ENCODE measurements at regions not wholly inside any gene's neighbourhood (a gene's known extent, or its start where the extent isn't known, plus 50 kb on each side); places are given as distances from the start of the nearest gene placed in this dataset.

DNA sequence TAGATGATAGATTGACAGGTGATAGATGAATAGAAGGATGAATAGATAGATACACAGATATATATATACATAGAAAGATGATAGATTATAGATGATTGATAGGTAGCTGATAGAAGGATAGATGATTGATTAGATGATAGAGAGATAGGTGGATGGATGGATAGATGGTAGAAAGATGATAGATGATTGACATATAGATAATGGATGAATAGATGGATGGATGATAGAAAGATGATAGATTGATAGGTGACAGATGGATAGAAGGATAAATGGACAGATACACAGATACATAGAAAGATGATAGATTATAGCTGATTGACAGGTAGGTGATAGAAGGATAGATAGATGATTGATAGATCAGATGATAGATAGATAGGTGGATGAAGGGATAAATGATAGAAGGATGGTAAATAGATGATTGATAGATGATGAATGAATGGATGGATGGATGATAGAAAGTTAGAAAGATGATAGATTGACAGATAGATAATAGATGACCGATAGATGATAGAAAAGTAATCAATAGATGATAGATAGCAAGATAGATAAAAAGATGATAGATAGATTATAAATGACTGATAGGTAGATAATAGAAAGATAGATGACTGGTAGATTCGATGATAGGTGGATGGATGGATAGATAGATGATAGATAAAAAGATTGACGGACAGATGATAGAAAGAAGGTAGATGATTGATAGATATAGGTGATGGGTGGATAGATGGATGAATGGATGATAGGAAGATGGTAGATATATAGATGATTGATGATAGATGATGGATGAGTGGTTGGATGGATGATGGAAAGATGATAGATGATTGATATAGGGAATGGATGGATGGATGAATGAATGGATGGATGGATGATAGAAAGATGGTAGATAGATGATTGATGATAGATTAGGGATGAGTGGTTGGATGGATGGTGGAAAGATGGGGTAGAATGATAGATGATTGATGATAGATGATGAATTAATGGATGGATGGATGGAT is 80.4 kb downstream of the MICALL2 start:
- DNase-seq (ENCODE audit: low spot score): no peak

DNA sequence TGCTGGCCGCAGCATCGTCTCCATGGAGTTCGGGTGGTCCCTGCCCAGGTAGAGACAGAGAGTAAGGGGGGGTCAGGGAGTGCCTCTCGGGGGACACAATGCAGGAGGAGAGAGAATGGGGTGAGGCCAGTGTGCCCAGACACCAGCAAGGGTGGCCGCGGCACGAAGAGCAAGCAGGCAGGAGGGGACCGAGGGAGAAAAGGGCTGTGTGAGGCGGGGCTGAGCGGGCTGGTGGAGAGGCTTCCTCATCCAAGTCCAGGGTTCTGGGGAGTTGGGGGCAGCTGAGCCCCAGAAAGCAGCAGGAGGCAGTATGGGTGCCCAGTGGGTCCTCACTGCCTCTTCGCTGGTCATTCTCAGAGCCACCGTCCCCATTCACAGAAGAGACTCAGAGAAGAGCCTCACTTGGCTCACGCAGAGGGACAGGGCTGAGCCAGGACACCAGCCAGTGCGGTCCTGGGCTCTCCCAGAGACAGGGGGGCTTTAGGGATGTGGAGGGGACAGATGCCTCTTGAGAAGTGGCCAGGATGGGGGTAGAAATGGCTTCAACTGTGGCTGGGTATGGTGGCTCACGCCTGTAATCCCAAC is 78.9 kb downstream of the MICALL2 start:
- no peak for DNase-seq (ENCODE audit: low spot score)

DNA sequence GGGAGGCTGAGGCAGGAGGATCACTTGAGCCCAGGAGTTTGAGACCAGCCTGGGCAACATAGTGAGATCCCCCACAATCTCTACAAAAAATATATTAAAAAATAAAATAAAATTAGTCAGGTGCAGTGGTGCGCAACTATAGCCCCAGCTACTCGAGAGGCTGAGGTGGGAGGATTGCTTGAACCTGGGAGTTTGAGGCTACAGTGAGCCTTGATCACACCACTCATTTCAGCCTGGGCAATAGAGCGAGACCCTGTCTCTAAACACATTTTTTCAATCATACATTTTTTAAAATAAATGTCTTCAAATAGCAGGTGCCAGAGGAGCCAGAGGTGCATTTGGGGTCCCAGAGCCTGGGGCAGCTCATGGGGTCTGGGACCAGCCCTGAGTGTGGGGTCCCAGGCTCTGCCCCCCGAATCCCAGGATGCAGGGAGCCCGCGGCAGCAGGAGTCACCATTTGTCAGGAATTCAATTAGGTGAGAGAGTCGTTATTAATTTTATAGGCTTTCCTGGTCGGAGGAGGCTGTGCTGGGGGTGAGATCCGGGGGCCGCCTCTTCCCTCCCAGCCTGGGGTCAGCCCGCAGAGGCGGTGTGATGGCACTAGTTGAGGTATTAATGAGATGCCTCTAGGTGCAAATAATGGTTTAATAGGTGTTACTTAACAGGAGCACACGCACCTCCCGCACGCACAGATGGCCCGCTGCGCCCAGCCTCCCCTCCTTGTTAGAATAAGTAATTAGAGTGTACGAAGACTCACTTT is 78.3 kb downstream of the MICALL2 start:
- DNase-seq (ENCODE audit: low spot score): no peak

DNA sequence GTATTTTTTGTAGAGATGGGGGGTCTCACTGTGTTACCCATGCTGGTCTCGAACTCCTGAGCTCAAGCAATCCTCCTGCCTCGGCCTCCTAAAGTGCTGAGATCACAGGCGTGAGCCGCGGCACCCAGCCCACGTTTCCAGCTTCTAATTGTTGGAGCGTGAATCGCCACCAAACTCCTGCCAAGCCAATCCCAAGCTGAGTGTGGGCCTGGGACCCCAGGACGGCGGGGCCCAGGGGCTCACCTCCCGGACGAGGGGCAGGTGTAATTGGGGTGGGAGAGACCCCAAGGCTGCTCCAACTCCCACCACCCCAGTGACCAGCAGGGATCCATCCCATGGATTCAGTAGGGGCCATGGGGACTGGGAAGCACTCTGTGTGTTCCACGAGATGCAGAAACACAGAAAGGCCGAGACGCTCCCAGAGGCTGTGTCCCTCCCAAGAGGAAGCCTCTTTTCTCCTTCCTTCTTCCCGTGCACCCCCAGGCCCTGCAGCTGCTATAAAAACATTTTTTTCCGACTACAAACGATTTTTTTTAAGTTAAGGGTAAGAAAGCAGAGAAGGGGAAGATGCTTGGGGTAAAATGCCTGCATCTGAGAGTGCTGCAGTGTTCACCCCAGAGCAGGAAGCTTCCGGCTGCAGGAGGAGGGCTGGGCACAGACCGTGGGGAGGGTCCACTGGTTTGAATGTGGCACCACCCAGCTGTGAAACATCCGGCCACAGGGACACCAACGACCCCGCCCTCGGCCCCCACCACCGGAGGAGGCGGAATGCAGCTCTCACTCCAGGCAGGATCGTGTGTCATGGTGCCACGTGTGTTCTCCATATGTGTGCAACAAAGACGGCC is 76.5 kb downstream of the MICALL2 start:
- DNase-seq (ENCODE audit: low spot score): no peak

DNA sequence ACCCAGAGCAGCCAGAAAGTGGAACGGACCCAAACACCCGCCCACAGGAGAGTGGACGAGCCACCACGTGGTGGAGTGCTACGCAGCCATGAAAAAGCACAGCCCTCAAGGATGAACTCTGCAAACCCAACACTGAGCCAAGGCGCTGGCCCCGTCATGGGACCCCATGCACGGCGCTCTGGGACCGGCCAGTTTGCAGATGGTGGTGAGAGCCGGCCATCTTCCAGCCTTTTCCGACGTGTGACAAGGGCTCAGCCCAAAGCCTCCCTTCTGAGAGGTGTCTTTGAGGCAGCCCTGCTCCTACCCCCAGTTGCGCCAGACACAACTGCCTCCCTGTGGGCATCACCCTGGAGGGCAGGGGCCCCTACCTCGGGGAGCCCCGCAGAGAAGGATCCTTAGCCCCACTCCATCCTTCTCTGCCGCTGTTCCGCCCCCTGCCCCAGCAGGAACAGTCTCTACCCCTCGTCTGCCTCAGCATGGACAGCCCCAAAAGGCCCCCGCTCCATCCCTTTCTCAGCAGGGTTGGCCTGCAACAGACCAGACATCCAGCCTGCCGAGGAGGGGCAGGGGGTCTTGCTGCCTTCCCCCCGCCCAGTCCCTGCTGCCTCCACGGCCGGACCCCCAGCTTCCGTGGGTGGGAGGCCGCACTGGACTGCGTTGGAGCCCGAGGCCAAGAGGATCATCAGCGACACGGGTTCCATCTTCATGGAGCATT is 75.7 kb downstream of the MICALL2 start:
- DNase-seq (ENCODE audit: low spot score): no peak

DNA sequence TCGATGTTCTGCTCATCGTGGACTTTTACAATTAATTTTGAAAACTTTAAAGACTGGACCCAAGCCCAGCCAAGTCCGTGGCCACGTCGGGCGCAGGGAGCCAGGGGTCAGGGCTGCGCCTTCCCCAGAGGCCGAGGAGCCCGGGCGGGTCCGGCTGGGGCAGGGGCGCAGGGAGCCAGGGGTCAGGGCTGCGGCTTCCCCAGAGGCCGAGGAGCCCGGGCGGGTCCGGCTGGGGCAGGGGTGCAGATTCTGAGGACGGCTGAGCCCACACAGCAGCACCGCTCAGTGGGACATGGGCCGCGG is 75.2 kb downstream of the MICALL2 start:
- DNase-seq (ENCODE audit: low spot score): no peak
